GM21367 (cell line): ENCODE measurements at regions not wholly inside any gene's neighbourhood (a gene's known extent, or its start where the extent isn't known, plus 50 kb on each side); places are given as distances from the start of the nearest gene placed in this dataset.
"Not testable (repeated sequence)": the region's sequence is repeated elsewhere in the genome, so short reads cannot be mapped to it uniquely, and the experiment has no call there.

Experiments
- ATAC-seq: cut with Tn5 transposase; IDR thresholded peaks from one replicate; pipeline ENCODE4 v1.9.1; 2021; ENCODE audit not compliant: unreplicated experiment

- ATAC-seq: no peak
Observed at GRCh38 chr3:106338582-106339214, 469.9 kb upstream of the CBLB start.

- no peak for ATAC-seq
Observed at GRCh38 chr3:106339551-106339950, 470.7 kb upstream of the CBLB start.

GRCh38 chr3:106341087-106341486 lies 472.3 kb upstream of the CBLB start:
- no peak for ATAC-seq

GRCh38 chr3:106341586-106342162 lies 472.9 kb upstream of the CBLB start:
- ATAC-seq: no peak

- no peak for ATAC-seq
Observed at GRCh38 chr3:106342386-106342785, 473.6 kb upstream of the CBLB start.

- no peak for ATAC-seq
Observed at GRCh38 chr3:106343811-106344210, 475.0 kb upstream of the CBLB start.

GRCh38 chr3:106345353-106346027 lies 476.7 kb upstream of the CBLB start:
- ATAC-seq: no peak

- no peak for ATAC-seq
Observed at GRCh38 chr3:106347350-106347749, 478.5 kb upstream of the CBLB start.

- no peak for ATAC-seq
Observed at GRCh38 chr3:106348139-106348690, 479.4 kb upstream of the CBLB start.

- no peak for ATAC-seq
Observed at GRCh38 chr3:106349191-106349881, 480.5 kb upstream of the CBLB start.

- no peak for ATAC-seq
Observed at GRCh38 chr3:106355873-106356272, 487.1 kb upstream of the CBLB start.

- ATAC-seq: no peak
Observed at GRCh38 chr3:106359692-106360091, 490.9 kb upstream of the CBLB start.

GRCh38 chr3:106360901-106361300 lies 492.1 kb upstream of the CBLB start:
- not testable (repeated sequence) for ATAC-seq

- no peak for ATAC-seq
Observed at GRCh38 chr3:106364477-106364876, 495.7 kb upstream of the CBLB start.

- no peak for ATAC-seq
Observed at GRCh38 chr3:106365061-106365691, 496.4 kb upstream of the CBLB start.

- no peak for ATAC-seq
Observed at GRCh38 chr3:106366352-106366751, 497.5 kb upstream of the CBLB start.

- ATAC-seq: no peak
Observed at GRCh38 chr3:106367496-106367895, 498.7 kb upstream of the CBLB start.

- no peak for ATAC-seq
Observed at GRCh38 chr3:106371221-106371970, 502.6 kb upstream of the CBLB start.

GRCh38 chr3:106371971-106372805 lies 503.4 kb upstream of the CBLB start:
- no peak for ATAC-seq

GRCh38 chr3:106372806-106373190 lies 504.0 kb upstream of the CBLB start:
- ATAC-seq: no peak
